ENCODE measurements at regions not wholly inside any gene's neighbourhood (a gene's known extent, or its start where the extent isn't known, plus 50 kb on each side); places are given as distances from the start of the nearest gene placed in this dataset.
"Not testable (repeated sequence)": the region's sequence is repeated elsewhere in the genome, so short reads cannot be mapped to it uniquely, and the experiment has no call there.

DNA sequence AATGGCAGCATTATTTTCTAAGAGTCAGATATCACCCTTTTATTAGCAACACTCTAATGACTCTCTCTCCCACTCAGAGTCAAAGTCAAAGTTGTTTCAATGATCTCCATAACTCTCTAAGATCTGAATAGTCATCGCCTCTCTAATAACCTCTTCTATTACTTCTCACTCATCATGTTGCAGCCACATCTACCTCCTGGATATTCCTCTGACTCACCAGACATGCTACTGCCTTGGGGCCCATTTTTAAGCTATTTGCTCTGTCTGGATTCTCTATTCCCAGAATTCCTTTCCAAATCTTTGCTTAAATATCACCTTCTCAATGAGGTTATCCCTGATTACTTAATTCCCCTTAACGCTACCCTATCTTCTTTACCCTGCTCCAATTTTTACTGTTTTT, 391.8 kb upstream of the MAGEB16 start:
- no peak for DNase-seq (ENCODE audit: low spot score)

DNA sequence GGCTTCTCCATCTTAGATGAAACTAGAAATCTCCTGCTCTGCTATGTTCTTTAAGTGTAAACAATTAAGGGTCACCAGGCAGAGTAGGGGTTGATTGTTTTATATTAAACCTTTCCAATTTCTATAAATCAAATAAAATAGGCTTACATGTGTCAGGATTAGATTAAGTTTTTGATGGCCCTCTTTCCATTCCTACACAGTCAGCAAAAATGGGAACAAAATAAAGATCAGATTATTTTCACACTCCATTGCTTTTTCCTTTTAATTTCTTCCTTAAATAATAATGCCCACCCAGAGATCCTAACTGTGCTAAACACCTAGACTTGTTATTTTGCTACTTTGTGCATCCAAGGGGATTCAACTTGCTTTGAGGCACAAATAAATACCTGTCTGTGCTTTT, 381.4 kb upstream of the MAGEB16 start:
- DNase-seq (ENCODE audit: low spot score) = no peak

- no peak for DNase-seq (ENCODE audit: low spot score)
Measured at GRCh38 chrX:35432056-35432455, 366.1 kb upstream of the MAGEB16 start.

- DNase-seq (ENCODE audit: low spot score) = no peak
Measured at GRCh38 chrX:35439034-35439660, 359.0 kb upstream of the MAGEB16 start.

- DNase-seq (ENCODE audit: low spot score) = no peak
Measured at GRCh38 chrX:35439692-35440091, 358.4 kb upstream of the MAGEB16 start.

GRCh38 chrX:35442421-35442820, 355.7 kb upstream of the MAGEB16 start:
- DNase-seq (ENCODE audit: low spot score) = no peak

DNA sequence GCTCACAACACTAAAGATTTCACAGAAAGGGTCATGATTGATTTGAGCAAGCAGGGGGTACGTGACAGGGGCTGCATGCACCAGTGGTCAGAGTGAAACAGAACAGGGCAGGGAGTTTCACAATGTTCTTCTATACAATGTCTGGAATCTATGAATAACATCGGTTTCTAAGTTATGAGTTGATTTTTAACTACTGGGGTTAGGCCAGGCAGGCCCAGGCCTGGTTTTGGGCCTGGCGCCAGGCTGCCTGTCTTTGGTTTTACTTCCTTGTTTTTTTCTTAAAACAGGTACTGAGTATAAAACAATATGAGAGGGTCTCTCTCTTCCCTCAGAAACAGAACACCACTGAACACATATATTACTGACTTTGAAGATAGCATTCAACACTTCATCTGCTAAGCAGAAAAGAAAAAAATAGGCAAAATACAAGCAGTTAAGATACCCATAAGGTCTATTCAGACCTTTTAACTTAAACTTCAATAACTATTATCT, 355.0 kb upstream of the MAGEB16 start:
- DNase-seq (ENCODE audit: low spot score) = not testable (repeated sequence)

DNA sequence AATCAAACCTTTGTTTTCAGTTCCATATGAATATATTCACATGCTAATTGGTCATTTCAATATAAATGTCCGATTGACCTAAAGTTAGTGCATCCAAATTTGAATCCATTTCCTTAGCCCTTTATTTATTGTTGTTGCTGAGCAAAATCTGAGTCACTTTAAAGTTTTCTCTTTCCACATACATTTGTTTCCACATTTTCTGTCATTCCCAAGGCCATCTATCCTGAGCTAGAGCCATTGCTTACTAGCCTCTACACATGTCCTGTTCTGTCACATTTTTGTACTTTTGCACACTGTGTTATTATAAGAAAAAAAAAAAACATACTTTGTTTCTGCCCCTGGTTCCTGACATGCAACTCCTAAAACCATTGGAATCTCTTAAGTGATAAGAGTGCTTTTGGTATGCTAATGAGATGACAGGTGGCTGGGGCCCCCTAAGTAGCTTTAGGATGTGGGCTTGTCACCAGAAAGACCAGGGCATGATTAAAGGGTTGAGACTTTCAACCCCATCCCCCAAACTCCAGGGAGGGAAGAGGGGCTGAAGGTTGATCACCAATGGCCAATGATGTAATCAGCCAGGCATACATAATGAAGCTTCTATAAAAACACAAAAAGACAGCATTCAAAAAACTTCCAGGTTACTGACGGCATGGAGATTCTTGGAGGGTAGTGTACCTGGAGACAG, 353.3 kb upstream of the MAGEB16 start:
- no peak for DNase-seq (ENCODE audit: low spot score)

DNA sequence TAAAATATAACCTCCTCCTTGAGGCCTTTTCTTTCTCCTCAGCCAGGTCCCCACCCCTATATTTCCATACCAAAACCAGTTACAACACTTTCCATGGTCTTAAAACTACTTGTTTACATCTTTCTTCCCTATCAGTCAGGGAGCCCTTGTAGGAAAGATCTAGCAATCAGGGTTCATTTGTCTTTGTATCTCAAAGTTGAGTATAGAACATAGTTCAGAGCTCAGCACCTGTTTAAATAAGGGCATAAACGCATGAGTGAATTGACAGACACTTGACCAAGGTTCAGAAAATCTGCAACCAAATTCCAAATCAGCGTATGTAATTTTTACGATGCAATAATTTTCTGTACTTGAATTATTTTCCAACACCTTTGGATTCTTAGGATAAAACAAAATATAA, 352.2 kb upstream of the MAGEB16 start:
- no peak for DNase-seq (ENCODE audit: low spot score)

DNA sequence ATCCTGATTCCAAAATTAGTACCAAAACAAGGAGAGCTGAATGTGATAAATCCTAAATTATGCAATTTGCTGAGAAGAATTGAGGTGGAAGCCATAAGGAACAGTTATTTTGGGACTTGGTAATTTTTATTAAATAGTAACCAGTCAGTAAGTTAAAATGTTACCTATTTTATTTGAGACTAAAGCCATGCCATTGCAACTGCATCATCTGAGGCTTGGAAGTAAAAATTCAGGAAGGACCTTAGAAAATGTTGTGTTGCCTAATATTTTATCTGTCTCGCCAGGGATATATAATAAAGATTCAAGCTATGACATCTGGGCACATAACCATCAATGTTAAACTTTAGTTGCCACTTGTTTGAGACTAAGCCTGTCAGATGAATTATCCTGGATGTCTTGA, 341.3 kb upstream of the MAGEB16 start:
- no peak for DNase-seq (ENCODE audit: low spot score)

DNA sequence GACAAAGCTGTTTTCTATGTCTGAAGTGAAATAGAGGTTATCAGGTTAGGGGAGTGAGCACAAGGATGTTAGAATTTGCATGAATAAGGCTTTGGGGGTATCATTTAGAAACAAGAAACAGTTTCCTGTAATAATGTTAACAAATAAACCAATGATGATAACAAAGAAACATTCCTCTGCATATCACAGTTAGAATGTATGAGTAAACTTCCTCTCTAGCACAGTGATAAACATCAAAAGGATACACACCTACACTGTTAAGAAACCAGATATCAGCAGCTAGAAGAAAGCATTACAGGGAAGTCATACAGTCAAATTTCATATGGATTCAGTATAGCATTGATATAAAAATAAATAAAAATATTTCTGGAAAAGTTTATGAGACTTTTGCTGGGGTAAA, 340.0 kb upstream of the MAGEB16 start:
- no peak for DNase-seq (ENCODE audit: low spot score)

DNA sequence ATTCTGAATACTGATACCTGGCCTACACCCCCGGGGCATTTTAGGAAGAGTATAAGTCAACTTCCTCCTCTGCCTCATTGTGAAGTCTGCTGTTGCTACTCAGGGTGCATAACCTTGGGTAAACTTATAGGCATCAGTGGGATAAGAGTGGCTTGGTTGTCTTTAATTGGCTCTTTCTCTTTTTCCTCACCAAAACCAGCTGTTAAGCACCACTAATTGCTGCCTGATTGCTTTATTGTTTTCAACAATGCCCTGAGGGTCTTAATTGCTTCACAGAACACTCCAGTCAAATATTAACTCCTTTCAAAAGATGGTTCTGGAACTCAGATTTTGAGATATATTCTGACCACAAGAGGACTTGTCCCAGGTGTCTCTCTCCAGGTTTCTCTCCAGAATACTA, 337.0 kb upstream of the MAGEB16 start:
- no peak for DNase-seq (ENCODE audit: low spot score)

GRCh38 chrX:35496671-35497070, 301.5 kb upstream of the MAGEB16 start:
- DNase-seq (ENCODE audit: low spot score) = not testable (repeated sequence)

DNA sequence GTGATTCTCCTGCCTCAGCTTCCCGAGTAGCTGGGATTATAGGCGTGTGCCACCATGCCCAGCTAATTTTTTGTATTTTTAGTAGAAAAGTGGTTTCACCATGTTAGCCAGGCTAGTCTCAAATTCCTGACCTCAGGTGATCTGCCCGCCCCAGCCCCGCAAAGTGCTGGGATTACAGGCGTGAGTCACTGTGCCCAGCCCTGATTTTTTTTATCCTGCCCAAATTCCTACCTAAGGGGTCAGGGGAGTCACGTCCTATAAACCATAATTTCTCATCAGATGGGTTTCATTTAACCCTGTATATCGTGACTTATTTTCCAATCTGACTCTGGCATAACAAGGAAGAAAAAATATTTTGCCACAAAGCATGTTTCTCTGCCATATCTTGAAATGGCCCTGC, 300.7 kb upstream of the MAGEB16 start:
- not testable (repeated sequence) for DNase-seq (ENCODE audit: low spot score)

DNA sequence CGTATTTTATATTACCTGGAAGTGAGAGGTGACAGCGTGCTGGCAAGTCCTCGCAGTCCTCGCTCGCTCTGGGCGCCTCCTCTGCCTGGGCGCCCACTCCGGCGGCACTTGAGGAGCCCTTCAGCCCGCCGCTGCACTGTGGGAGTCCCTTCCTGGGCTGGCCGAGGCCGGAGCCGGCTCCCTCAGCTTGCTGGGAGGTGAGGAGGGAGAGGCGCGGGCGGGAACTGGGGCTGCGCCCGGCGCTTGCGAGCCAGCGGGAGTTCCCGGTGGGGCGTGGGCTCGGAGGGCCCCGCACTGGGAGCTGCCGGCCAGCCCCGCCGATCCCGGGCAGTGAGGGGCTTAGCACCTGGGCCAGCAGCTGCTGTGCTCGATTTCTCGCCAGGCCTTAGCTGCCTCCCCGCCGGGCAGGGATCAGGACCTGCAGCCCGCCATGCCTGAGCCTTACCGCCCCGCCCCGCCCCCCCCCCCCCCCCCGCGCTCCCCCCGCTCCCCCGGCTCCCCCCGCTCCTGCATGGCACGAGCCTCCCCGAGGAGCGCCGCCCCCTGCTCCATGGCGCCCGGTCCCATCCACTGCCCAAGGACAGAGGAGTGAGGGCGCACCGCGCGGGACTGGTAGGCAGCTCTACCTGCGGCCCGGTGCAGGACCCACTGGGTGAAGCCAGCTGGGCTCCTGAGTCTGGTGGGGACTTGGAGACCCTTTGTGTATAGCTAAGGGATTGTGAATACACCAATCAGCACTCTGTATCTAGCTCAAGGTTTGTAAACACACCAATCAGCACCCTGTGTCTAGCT, 298.9 kb upstream of the MAGEB16 start:
- no peak for DNase-seq (ENCODE audit: low spot score)

DNA sequence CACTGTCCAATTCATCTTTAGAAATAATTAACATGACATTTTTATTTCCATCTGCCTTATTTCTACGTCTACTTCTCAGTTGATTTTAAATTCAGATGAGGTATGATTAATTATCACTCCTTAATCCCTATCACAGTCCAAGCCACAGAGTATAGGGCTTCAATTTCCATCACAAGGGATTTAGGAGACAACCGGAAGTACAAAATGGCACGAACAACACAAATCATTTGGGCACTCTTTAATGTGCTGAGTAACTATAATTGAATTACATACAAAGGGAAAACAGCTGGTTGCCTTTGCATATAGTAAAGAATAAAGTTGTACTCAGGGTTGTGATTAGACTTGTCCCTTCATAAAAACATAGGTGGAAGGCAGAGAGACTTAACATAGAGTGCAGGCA, 290.4 kb upstream of the MAGEB16 start:
- no peak for DNase-seq (ENCODE audit: low spot score)

- not testable (repeated sequence) for DNase-seq (ENCODE audit: low spot score)
Measured at GRCh38 chrX:35548003-35548402, 250.1 kb upstream of the MAGEB16 start.

- no peak for DNase-seq (ENCODE audit: low spot score)
Measured at GRCh38 chrX:35557916-35558315, 240.2 kb upstream of the MAGEB16 start.

GRCh38 chrX:35561985-35562384, 236.2 kb upstream of the MAGEB16 start:
- DNase-seq (ENCODE audit: low spot score) = no peak

DNA sequence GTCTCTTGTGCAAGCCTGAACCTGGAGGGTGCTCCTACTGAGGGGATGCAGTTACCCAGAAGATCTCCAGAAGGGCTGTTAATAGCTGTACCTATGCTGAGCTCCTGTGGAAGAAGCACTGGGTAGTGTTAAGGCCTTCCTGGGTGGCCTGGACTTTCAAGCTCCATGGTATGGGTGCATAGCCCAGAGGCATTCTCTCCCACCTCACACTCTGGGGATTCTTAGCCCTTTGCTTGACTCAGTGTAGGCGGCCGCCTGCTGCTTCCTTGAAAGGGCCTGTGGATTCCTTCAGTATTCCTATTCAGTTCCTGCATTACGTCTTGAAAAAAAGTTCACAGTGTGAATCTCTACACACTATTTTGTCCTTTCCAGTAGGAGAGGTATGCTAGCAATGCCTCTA, 235.7 kb upstream of the MAGEB16 start:
- DNase-seq (ENCODE audit: low spot score) = no peak

- DNase-seq (ENCODE audit: low spot score) = no peak
Measured at GRCh38 chrX:35590210-35590609, 207.9 kb upstream of the MAGEB16 start.

DNA sequence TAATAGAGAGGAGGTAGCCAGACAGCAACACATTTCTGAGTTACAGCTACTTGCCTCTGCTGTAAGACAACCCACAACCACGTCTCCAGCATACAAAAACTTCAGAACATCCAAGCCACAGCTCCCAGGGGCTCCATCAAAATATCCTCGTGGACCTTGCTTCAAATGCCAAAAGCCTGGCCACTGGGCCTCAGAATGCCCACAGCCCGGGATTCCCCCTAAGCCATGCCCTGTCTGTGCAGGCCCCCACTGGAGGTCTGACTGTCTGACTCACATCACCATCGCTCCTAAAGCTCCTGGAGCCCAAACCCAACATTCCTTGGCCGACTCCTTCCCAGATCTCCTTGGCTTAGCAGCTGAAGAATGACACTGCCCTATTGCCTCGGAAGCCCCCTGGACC, 186.6 kb upstream of the MAGEB16 start:
- not testable (repeated sequence) for DNase-seq (ENCODE audit: low spot score)

GRCh38 chrX:35617836-35618235, 180.3 kb upstream of the MAGEB16 start:
- DNase-seq (ENCODE audit: low spot score) = no peak
